ENCODE measurements at regions not wholly inside any gene's neighbourhood (a gene's known extent, or its start where the extent isn't known, plus 50 kb on each side); places are given as distances from the start of the nearest gene placed in this dataset.

GRCh38 chr15:46786590-46787285 lies 930.6 kb upstream of the SEMA6D start:
- no peak overlapping the region for H3K4me3 ChIP-seq (ENCODE audit: insufficient read depth, low read depth, low read length)
- no peak for DNase-seq
- H3K36me3 ChIP-seq (replicated peaks; ENCODE audit: control insufficient read depth, insufficient read depth, low read length) = no peaks in the 10 kb centered on the region
- H3K27me3 ChIP-seq (ENCODE audit: control insufficient read depth, insufficient read depth, low read length) = no peaks in the 10 kb centered on the region

GRCh38 chr15:46795685-46796084 lies 921.6 kb upstream of the SEMA6D start:
- H3K36me3 ChIP-seq (replicated peaks; ENCODE audit: control insufficient read depth, insufficient read depth, low read length) = no peaks in the 10 kb centered on the region
- no peak overlapping the region for H3K4me3 ChIP-seq (ENCODE audit: insufficient read depth, low read depth, low read length)
- DNase-seq = no peak
- no peaks in the 10 kb centered on the region for H3K27me3 ChIP-seq (ENCODE audit: control insufficient read depth, insufficient read depth, low read length)

DNA sequence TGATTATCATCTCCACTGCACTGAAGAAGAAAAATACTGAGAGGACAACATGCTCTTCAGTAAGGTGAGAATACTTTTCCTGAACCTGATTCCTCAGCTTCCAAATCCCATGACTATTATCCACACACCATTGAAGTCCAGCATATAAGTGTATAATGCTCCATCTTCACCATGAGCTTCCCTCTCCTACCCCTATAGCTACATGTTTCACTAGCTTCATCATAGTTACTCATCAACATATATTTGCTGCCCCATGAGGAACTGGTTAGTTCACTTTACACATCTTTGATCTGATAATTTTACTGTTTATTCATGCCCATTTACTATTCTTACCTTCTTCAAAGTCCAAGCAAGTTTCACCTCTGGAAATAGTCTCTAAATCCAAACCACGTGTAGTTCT lies 908.5 kb upstream of the SEMA6D start:
- no peaks in the 10 kb centered on the region for H3K27me3 ChIP-seq (ENCODE audit: control insufficient read depth, insufficient read depth, low read length)
- H3K4me3 ChIP-seq (ENCODE audit: insufficient read depth, low read depth, low read length) = no peak overlapping the region
- no peak for DNase-seq
- no peaks in the 10 kb centered on the region for H3K36me3 ChIP-seq (replicated peaks; ENCODE audit: control insufficient read depth, insufficient read depth, low read length)

DNA sequence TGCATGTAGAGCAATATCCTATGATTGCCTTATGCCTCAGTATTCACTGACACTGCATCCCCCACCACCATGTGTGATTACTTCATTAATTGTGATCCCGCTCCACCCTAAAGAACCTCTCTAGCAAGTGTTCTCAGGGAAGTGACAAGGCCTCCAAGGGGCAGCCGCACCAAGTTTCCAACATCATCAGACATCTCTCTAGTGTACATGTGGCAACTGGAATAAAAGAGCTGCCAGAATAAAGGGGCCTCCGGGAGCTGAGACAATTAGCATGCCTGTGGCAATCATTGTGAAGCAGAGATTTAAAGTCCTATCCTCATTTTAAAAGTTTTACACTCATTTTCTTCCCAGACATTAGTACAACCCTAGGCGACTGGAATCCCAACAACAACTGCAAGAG lies 902.1 kb upstream of the SEMA6D start:
- DNase-seq = no peak
- H3K27me3 ChIP-seq (ENCODE audit: control insufficient read depth, insufficient read depth, low read length) = no peaks in the 10 kb centered on the region
- no peak overlapping the region for H3K4me3 ChIP-seq (ENCODE audit: insufficient read depth, low read depth, low read length)
- no peaks in the 10 kb centered on the region for H3K36me3 ChIP-seq (replicated peaks; ENCODE audit: control insufficient read depth, insufficient read depth, low read length)

DNA sequence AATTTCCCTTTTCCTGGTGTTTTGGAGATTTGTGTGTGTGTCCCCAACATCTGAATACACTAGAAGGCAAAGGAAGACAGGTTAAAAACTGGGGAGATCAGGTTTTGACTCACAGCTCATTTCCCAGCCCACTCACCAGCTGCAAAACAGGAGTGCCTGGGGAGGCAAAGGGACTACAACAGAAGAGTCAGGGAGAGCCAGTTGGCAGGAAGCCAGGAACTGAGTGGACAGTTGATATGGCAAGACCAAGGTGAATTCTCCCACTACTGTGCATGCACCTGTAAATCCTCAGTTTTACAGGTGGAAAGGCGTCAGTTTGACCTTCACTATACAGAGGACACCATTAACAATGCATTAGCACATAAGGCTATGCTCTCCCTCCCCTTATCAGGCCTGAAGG lies 901.5 kb upstream of the SEMA6D start:
- H3K27me3 ChIP-seq (ENCODE audit: control insufficient read depth, insufficient read depth, low read length) = no peaks in the 10 kb centered on the region
- DNase-seq = no peak
- H3K36me3 ChIP-seq (replicated peaks; ENCODE audit: control insufficient read depth, insufficient read depth, low read length) = no peaks in the 10 kb centered on the region
- no peak overlapping the region for H3K4me3 ChIP-seq (ENCODE audit: insufficient read depth, low read depth, low read length)

DNA sequence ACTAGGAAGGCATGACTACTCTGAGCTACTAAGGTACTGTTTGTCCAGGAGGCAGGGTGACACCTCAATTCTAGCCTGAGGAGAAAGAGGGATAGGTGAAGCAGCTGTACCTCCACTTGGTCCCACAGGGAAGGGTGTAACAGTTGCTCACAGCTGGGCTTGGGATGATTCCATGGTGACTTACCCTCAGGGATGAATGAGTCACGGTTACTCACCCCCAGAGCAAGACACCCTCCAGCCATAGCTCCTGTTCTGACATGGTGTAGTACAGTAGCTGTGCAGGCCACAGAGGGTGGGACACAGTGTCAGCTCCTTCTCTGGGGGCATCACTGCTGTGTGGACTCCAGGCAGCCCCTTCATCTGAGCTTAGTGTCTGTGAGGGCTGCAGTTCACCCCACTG lies 868.6 kb upstream of the SEMA6D start:
- no peaks in the 10 kb centered on the region for H3K27me3 ChIP-seq (ENCODE audit: control insufficient read depth, insufficient read depth, low read length)
- H3K4me3 ChIP-seq (ENCODE audit: insufficient read depth, low read depth, low read length) = no peak overlapping the region
- no peak for DNase-seq
- H3K36me3 ChIP-seq (replicated peaks; ENCODE audit: control insufficient read depth, insufficient read depth, low read length) = no peaks in the 10 kb centered on the region

GRCh38 chr15:46853600-46853999 lies 863.7 kb upstream of the SEMA6D start:
- no peaks in the 10 kb centered on the region for H3K36me3 ChIP-seq (replicated peaks; ENCODE audit: control insufficient read depth, insufficient read depth, low read length)
- DNase-seq = no peak
- H3K4me3 ChIP-seq (ENCODE audit: insufficient read depth, low read depth, low read length) = no peak overlapping the region
- H3K27me3 ChIP-seq (ENCODE audit: control insufficient read depth, insufficient read depth, low read length) = no peaks in the 10 kb centered on the region

GRCh38 chr15:46854564-46854963 lies 862.7 kb upstream of the SEMA6D start:
- Histone ChIP-seq H3K36me3 (replicated peaks; ENCODE audit: control insufficient read depth, insufficient read depth, low read length) (no peaks in the 10 kb centered on the region), H3K27me3 (ENCODE audit: control insufficient read depth, insufficient read depth, low read length) (no peaks in the 10 kb centered on the region), H3K4me3 (ENCODE audit: insufficient read depth, low read depth, low read length) (no peak overlapping the region)
- no peak for DNase-seq

DNA sequence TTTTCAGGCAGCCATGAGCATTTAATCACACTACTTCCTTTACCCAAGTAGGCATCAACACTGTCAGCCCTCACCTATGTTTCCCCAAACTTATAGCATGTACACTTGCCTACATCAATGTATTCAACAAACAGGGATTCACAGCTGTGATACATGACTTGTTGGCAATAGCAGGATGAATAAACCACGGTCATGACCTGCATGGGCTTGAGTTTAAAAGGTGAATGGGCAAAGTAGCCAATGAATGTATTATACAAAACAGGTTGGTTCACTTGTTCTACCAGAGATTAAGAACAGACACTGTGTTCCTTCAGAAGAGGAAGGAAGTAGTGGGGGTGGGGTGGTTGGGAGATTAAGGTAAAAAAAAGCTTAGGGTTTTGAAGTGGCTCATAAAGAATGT lies 861.9 kb upstream of the SEMA6D start:
- H3K36me3 ChIP-seq (replicated peaks; ENCODE audit: control insufficient read depth, insufficient read depth, low read length) = no peaks in the 10 kb centered on the region
- DNase-seq = no peak
- H3K4me3 ChIP-seq (ENCODE audit: insufficient read depth, low read depth, low read length) = no peak overlapping the region
- no peaks in the 10 kb centered on the region for H3K27me3 ChIP-seq (ENCODE audit: control insufficient read depth, insufficient read depth, low read length)

GRCh38 chr15:46856839-46857502 lies 860.3 kb upstream of the SEMA6D start:
- H3K4me3 ChIP-seq (ENCODE audit: insufficient read depth, low read depth, low read length) = no peak overlapping the region
- H3K27me3 ChIP-seq (ENCODE audit: control insufficient read depth, insufficient read depth, low read length) = no peaks in the 10 kb centered on the region
- DNase-seq = no peak
- H3K36me3 ChIP-seq (replicated peaks; ENCODE audit: control insufficient read depth, insufficient read depth, low read length) = no peaks in the 10 kb centered on the region

DNA sequence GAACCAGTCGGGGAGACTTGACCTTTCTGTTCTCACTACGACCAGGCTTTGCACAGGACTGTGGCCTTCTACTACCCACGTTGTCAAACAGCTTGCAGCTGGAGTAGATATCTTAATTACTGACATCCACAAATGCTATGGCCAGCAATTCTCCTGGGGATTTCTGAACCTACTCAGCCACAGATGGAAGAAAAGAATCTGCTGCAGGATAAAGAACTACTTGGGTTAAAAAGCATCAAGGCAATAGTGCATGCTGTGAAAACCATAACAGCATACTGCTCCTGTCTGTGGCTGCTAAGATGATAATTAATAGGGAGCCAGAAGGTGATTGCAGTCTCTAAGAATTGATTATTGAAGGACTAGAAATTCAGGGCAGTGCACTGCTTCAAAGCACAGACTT lies 859.2 kb upstream of the SEMA6D start:
- no peak for DNase-seq
- Histone ChIP-seq H3K27me3 (ENCODE audit: control insufficient read depth, insufficient read depth, low read length) (no peaks in the 10 kb centered on the region), H3K36me3 (replicated peaks; ENCODE audit: control insufficient read depth, insufficient read depth, low read length) (no peaks in the 10 kb centered on the region), H3K4me3 (ENCODE audit: insufficient read depth, low read depth, low read length) (no peak overlapping the region)

DNA sequence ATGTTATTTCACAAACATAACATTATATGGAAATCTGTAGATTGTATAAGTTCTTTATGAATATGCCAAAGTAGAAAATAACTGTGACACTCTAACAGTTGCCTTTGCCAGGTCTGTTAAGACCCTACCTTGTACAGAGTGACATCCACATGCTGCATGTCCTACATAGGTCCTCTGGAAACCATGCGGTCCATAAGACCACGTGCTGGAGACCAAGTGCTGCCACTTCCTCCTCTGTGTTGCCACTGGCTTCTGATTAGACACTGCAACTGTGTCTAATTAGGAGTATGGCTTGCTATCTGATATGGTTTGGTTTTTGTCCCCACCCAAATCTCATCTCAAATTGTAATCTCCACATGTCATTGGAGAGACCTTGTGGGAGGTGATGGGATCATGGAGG lies 855.5 kb upstream of the SEMA6D start:
- no peak for DNase-seq
- Histone ChIP-seq H3K4me3 (ENCODE audit: insufficient read depth, low read depth, low read length) (no peak overlapping the region), H3K27me3 (ENCODE audit: control insufficient read depth, insufficient read depth, low read length) (no peaks in the 10 kb centered on the region), H3K36me3 (replicated peaks; ENCODE audit: control insufficient read depth, insufficient read depth, low read length) (no peaks in the 10 kb centered on the region)

- DNase-seq = no peak
- H3K27me3 ChIP-seq (ENCODE audit: control insufficient read depth, insufficient read depth, low read length) = no peaks in the 10 kb centered on the region
- no peaks in the 10 kb centered on the region for H3K36me3 ChIP-seq (replicated peaks; ENCODE audit: control insufficient read depth, insufficient read depth, low read length)
Measured at GRCh38 chr15:46865155-46865554, 852.1 kb upstream of the SEMA6D start.

DNA sequence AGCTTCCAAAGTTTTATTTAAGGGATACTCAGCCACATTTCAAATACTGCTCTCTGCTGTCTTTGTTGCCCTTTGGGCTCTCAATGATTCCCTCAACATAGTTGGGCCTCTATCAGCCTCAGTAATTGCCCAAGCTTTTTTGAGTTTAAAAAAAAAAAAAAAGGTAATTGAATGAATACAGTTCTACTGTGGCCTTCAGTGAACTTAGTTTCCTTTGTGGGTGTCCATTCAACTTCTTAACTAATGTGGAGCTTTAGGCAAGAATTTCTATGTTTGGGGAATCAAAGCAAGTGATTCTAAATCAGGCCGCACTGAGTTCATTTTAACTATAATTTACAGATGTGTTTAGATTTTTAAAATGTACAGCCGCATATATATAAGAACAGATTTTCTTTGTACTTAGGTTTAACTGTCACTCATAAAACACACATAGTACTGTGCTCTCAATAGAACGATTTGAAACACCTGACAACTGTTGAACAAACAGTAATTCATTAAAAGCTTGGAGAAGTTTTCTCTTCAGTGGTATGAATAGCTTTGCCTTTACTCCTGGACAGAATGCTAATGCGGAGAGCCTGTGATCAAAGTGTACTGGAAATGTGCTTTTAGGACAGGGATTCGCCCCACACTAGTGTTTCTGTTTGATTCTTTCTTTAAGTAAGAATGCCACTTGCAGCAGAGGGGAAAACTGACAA lies 844.9 kb upstream of the SEMA6D start:
- no peaks in the 10 kb centered on the region for H3K36me3 ChIP-seq (replicated peaks; ENCODE audit: control insufficient read depth, insufficient read depth, low read length)
- no peak overlapping the region for H3K4me3 ChIP-seq (ENCODE audit: insufficient read depth, low read depth, low read length)
- no peaks in the 10 kb centered on the region for H3K27me3 ChIP-seq (ENCODE audit: control insufficient read depth, insufficient read depth, low read length)
- no peak for DNase-seq

More at GRCh38 chr15:46865155-46865554, 852.1 kb upstream of the SEMA6D start:
- no peak overlapping the region for H3K4me3 ChIP-seq (ENCODE audit: insufficient read depth, low read depth, low read length)

DNA sequence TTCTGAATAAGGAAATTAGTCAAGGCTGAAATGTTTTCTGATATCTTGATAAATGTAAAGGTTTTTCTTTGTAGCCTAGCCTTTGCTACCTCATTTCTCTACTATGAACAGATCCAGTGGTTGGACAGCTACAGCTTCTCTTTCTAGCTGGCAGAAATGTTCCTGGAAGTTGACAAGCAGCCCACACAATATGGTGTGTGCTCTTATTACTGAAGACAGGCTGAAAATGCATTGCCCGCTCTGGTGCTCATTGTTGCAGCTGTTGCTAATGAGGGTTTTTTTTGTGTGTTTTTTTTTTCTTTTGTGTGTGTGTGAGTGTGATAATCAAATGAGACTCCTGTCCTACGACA lies 844.3 kb upstream of the SEMA6D start:
- Histone ChIP-seq H3K4me3 (ENCODE audit: insufficient read depth, low read depth, low read length) (no peak overlapping the region), H3K27me3 (ENCODE audit: control insufficient read depth, insufficient read depth, low read length) (no peaks in the 10 kb centered on the region), H3K36me3 (replicated peaks; ENCODE audit: control insufficient read depth, insufficient read depth, low read length) (no peaks in the 10 kb centered on the region)
- no peak for DNase-seq

Data from H7 (cell line).